GM06990 (cell line): ENCODE measurements at regions not wholly inside any gene's neighbourhood (a gene's known extent, or its start where the extent isn't known, plus 50 kb on each side); places are given as distances from the start of the nearest gene placed in this dataset.

Source experiments
- DNase-seq: peaks from one replicate; pipeline ENCODE4 v3.0.0-alpha.2; 2011; ENCODE audit not compliant: insufficient read length; ENCODE audit errors: extremely low read depth
- H3K27me3 ChIP-seq: replicated peaks from 2 replicates; pipeline ENCODE4 v1.6.0; 2011; ENCODE audit warnings: low read length; ENCODE audit not compliant: control insufficient read depth, insufficient read depth
- H3K36me3 ChIP-seq: 2 replicates; pipeline ENCODE4 v1.5.1; 2011; ENCODE audit warnings: low read length; ENCODE audit not compliant: control insufficient read depth, insufficient read depth
- H3K4me3 ChIP-seq: replicated peaks from 2 replicates; pipeline ENCODE4 v1.5.1; 2011; ENCODE audit warnings: low read depth, mild to moderate bottlenecking, control low read depth, low read length
- TF ChIP-seq, protein P1 (sequence below): IDR thresholded peaks from 2 replicates; pipeline ENCODE4 v1.5.1; 2011; ENCODE audit warnings: low read length, control low read depth, mild to moderate bottlenecking, inconsistent platforms; ENCODE audit not compliant: insufficient read depth, poor library complexity, severe bottlenecking

- TF ChIP-seq, protein P1, sequence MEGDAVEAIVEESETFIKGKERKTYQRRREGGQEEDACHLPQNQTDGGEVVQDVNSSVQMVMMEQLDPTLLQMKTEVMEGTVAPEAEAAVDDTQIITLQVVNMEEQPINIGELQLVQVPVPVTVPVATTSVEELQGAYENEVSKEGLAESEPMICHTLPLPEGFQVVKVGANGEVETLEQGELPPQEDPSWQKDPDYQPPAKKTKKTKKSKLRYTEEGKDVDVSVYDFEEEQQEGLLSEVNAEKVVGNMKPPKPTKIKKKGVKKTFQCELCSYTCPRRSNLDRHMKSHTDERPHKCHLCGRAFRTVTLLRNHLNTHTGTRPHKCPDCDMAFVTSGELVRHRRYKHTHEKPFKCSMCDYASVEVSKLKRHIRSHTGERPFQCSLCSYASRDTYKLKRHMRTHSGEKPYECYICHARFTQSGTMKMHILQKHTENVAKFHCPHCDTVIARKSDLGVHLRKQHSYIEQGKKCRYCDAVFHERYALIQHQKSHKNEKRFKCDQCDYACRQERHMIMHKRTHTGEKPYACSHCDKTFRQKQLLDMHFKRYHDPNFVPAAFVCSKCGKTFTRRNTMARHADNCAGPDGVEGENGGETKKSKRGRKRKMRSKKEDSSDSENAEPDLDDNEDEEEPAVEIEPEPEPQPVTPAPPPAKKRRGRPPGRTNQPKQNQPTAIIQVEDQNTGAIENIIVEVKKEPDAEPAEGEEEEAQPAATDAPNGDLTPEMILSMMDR = no peak
- Histone ChIP-seq H3K27me3 (no peaks in the 10 kb centered on the region), H3K36me3 (no peaks in the 10 kb centered on the region), H3K4me3 (no peak overlapping the region)
- no peak for DNase-seq
Observed at GRCh38 chr15:95425859-95426258, 904.6 kb upstream of the NR2F2 start.

- DNase-seq = no peak
- Histone ChIP-seq H3K27me3 (no peaks in the 10 kb centered on the region), H3K4me3 (no peak overlapping the region), H3K36me3 (no peaks in the 10 kb centered on the region)
- TF ChIP-seq, protein P1 = no peak
Observed at GRCh38 chr15:95429345-95429744, 901.2 kb upstream of the NR2F2 start.

GRCh38 chr15:95431518-95431917 is 899.0 kb upstream of the NR2F2 start:
- no peak overlapping the region for H3K4me3 ChIP-seq
- TF ChIP-seq, protein P1 = no peak
- H3K27me3 ChIP-seq = no peaks in the 10 kb centered on the region
- no peak for DNase-seq
- no peaks in the 10 kb centered on the region for H3K36me3 ChIP-seq

GRCh38 chr15:95432878-95433405 is 897.6 kb upstream of the NR2F2 start:
- no peak for DNase-seq
- Histone ChIP-seq H3K36me3 (no peaks in the 10 kb centered on the region), H3K4me3 (no peak overlapping the region), H3K27me3 (no peaks in the 10 kb centered on the region)
- TF ChIP-seq, protein P1 = no peak

GRCh38 chr15:95439922-95440376 is 890.6 kb upstream of the NR2F2 start:
- Histone ChIP-seq H3K4me3 (no peak overlapping the region), H3K36me3 (no peaks in the 10 kb centered on the region), H3K27me3 (no peaks in the 10 kb centered on the region)
- TF ChIP-seq, protein P1 = no peak
- DNase-seq = no peak

- DNase-seq = no peak
- no peaks in the 10 kb centered on the region for H3K27me3 ChIP-seq
- no peak overlapping the region for H3K4me3 ChIP-seq
- H3K36me3 ChIP-seq = no peaks in the 10 kb centered on the region
- TF ChIP-seq, protein P1 = no peak
Observed at GRCh38 chr15:95440712-95441111, 889.8 kb upstream of the NR2F2 start.
